Mesothelial cell of epicardium (in vitro differentiated cells): ENCODE measurements at regions not wholly inside any gene's neighbourhood (a gene's known extent, or its start where the extent isn't known, plus 50 kb on each side); places are given as distances from the start of the nearest gene placed in this dataset.
"Not testable (repeated sequence)": the region's sequence is repeated elsewhere in the genome, so short reads cannot be mapped to it uniquely, and the experiment has no call there.

Source experiments
- DNase-seq, 2 experiments: peaks; one replicate each; pipeline ENCODE4 v3.0.0; 2021; ENCODE audit warnings: low spot score in 2 of 2; ENCODE audit not compliant: unreplicated experiment in 2 of 2
- H3K27ac Mint-ChIP-seq: 2 replicates; pipeline ENCODE4 v1.8.0; 2021; ENCODE audit warnings: mixed read lengths
- H3K27me3 Mint-ChIP-seq: 2 replicates; pipeline ENCODE4 v1.8.0; 2021; ENCODE audit warnings: low read depth, mixed read lengths
- H3K36me3 Mint-ChIP-seq: 2 replicates; pipeline ENCODE4 v1.8.0; 2021; ENCODE audit warnings: mixed read lengths
- H3K4me1 Mint-ChIP-seq: 2 replicates; pipeline ENCODE4 v1.8.0; 2021; ENCODE audit warnings: mixed read lengths
- H3K4me3 Mint-ChIP-seq: 2 replicates; pipeline ENCODE4 v1.8.0; 2021; ENCODE audit warnings: mild to moderate bottlenecking, moderate library complexity, mixed read lengths
- H3K9me3 Mint-ChIP-seq: 2 replicates; pipeline ENCODE4 v1.8.0; 2021; ENCODE audit warnings: mixed read lengths
- CTCF ChIP-seq: fragments of 200-600 bp; sonication (generic); IDR thresholded peaks from one replicate; pipeline ENCODE4 v1.5.0; 2021; ENCODE audit warnings: antibody characterized with exemption; ENCODE audit not compliant: unreplicated experiment

GRCh38 chr19:23597661-23598060 is 89.4 kb downstream of the ZNF675 start:
- no peak overlapping the region for H3K27ac Mint-ChIP-seq
- no peak overlapping the region for H3K4me3 Mint-ChIP-seq
- no peak for DNase-seq
- H3K9me3 Mint-ChIP-seq: peaks cover 43% of the 10 kb centered on the region
- peaks cover 3% of the 10 kb centered on the region for H3K36me3 Mint-ChIP-seq
- no peak for TF ChIP-seq CTCF
- no peaks in the 10 kb centered on the region for H3K27me3 Mint-ChIP-seq
- H3K4me1 Mint-ChIP-seq: no peaks in the 10 kb centered on the region

GRCh38 chr19:23596872-23597271 is 90.1 kb downstream of the ZNF675 start:
- TF ChIP-seq CTCF: no peak
- Mint-ChIP-seq H3K27ac (no peak overlapping the region), H3K4me1 (no peaks in the 10 kb centered on the region), H3K27me3 (no peaks in the 10 kb centered on the region), H3K36me3 (peaks cover 3% of the 10 kb centered on the region), H3K9me3 (peaks cover 47% of the 10 kb centered on the region), H3K4me3 (no peak overlapping the region)
- DNase-seq: no peak

- not testable (repeated sequence) for DNase-seq, H3K27ac Mint-ChIP-seq, H3K27me3 Mint-ChIP-seq, H3K4me3 Mint-ChIP-seq, H3K36me3 Mint-ChIP-seq, H3K4me1 Mint-ChIP-seq
- H3K9me3 Mint-ChIP-seq: peaks cover 59% of the 10 kb centered on the region
These were observed 92.7 kb downstream of the ZNF675 start for GRCh38 chr19:23594311-23594710.

GRCh38 chr19:23587546-23587945 is 99.5 kb downstream of the ZNF675 start:
- DNase-seq: no peak
- H3K4me1 Mint-ChIP-seq: no peaks in the 10 kb centered on the region
- peaks cover 48% of the 10 kb centered on the region for H3K9me3 Mint-ChIP-seq
- no peaks in the 10 kb centered on the region for H3K27me3 Mint-ChIP-seq
- peaks cover 4% of the 10 kb centered on the region for H3K36me3 Mint-ChIP-seq
- no peak overlapping the region for H3K4me3 Mint-ChIP-seq
- no peak for TF ChIP-seq CTCF
- H3K27ac Mint-ChIP-seq: no peak overlapping the region

GRCh38 chr19:23577501-23577900 is 109.5 kb downstream of the ZNF675 start:
- DNase-seq: no peak
- peaks cover under 1% of the 10 kb centered on the region for H3K36me3 Mint-ChIP-seq
- H3K27ac Mint-ChIP-seq: no peak overlapping the region
- no peak for TF ChIP-seq CTCF
- H3K4me3 Mint-ChIP-seq: no peak overlapping the region
- no peaks in the 10 kb centered on the region for H3K4me1 Mint-ChIP-seq
- H3K9me3 Mint-ChIP-seq: peaks cover 66% of the 10 kb centered on the region
- H3K27me3 Mint-ChIP-seq: no peaks in the 10 kb centered on the region

GRCh38 chr19:23571175-23571574 is 115.8 kb downstream of the ZNF675 start:
- no peaks in the 10 kb centered on the region for H3K27me3 Mint-ChIP-seq
- no peaks in the 10 kb centered on the region for H3K4me1 Mint-ChIP-seq
- H3K9me3 Mint-ChIP-seq: peaks cover 63% of the 10 kb centered on the region
- TF ChIP-seq CTCF: no peak
- no peak for DNase-seq
- peaks cover 10% of the 10 kb centered on the region for H3K36me3 Mint-ChIP-seq
- no peak overlapping the region for H3K4me3 Mint-ChIP-seq
- H3K27ac Mint-ChIP-seq: no peak overlapping the region

- not testable (repeated sequence) for DNase-seq, H3K27ac Mint-ChIP-seq, H3K4me3 Mint-ChIP-seq, H3K4me1 Mint-ChIP-seq, H3K27me3 Mint-ChIP-seq
- H3K36me3 Mint-ChIP-seq: peaks cover 17% of the 10 kb centered on the region
- peaks cover 65% of the 10 kb centered on the region for H3K9me3 Mint-ChIP-seq
These were observed 118.9 kb downstream of the ZNF675 start for GRCh38 chr19:23568116-23568515.
